ENCODE measurements at regions not wholly inside any gene's neighbourhood (a gene's known extent, or its start where the extent isn't known, plus 50 kb on each side); places are given as distances from the start of the nearest gene placed in this dataset.

- no CpG with 5 or more reads among the region's 3 CpGs for WGBS (ENCODE audit: insufficient coverage)
- Histone ChIP-seq H3K36me3 (replicated peaks in 1 of 2; ENCODE audit: control insufficient read depth in 1 of 2, insufficient read depth in 2 of 2, low read length in 2 of 2) (no peaks in the 10 kb centered on the region), H3K27me3 (ENCODE audit: control insufficient read depth in 2 of 2, insufficient read depth in 2 of 2, low read length in 2 of 2) (no peaks in the 10 kb centered on the region), H4K20me1 (ENCODE audit: insufficient read depth, low read length) (no peaks in the 10 kb centered on the region), H3K27ac (ENCODE audit: low read depth in 1 of 2, low read length in 2 of 2) (no peak overlapping the region), H3K4me3 (replicated peaks in 1 of 3; ENCODE audit: low read depth in 2 of 3, low read length in 3 of 3) (no peak overlapping the region), H3K9me3 (replicated peaks in 1 of 2; ENCODE audit: control insufficient read depth in 1 of 2, insufficient read depth in 1 of 2, low read length in 2 of 2) (no peaks in the 10 kb centered on the region), H3K4me1 (ENCODE audit: control insufficient read depth in 1 of 2, insufficient read depth in 2 of 2, low read length in 2 of 2) (no peaks in the 10 kb centered on the region), H3K79me2 (ENCODE audit: insufficient read depth, low read length) (no peaks in the 10 kb centered on the region), H3K9ac (ENCODE audit: insufficient read depth, low read length, poor library complexity, severe bottlenecking) (no peak overlapping the region), H2AFZ (ENCODE audit: insufficient read depth, low read depth, low read length, poor library complexity, severe bottlenecking) (no peak overlapping the region), H3K4me2 (replicated peaks; ENCODE audit: extremely low read depth, low read length, poor library complexity, severe bottlenecking) (no peak overlapping the region)
- Mint-ChIP-seq H3K36me3 (no peaks in the 10 kb centered on the region), H3K9me3 (peaks cover 0 to 3% (median 2%) of the 10 kb centered on the region in 7 donors), H3K4me1 (no peaks in the 10 kb centered on the region), H3K27me3 (ENCODE audit: low read depth in 3 of 3) (peaks cover 0 to 3% (median 2%) of the 10 kb centered on the region in 3 donors), H3K4me3 (no peak overlapping the region), H3K27ac (no peak overlapping the region)
- intact Hi-C loops (cut with micrococcal nuclease): no loop called here
- DNase-seq: no peak
- TF ChIP-seq CTCF (IDR thresholded peaks at IDR 0.05): no peak
Measured at GRCh38 chr20:39600871-39601270, 638.7 kb downstream of the DHX35 start.

DNA sequence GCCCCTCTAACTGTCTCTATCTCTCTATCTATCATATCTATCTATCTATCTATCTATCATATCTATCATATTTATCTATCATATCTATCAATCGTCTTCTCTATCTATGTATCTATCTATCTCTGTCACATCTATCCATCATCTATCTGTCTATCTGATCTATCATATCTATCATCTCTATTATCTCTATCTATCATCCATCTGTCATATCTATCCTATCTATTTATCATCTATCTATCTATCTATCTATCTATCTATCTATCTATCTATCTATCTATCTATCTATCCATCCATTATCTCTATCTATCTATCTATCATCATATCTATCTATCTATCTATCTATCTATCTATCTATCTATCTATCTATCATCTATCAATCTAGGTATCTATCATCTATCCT lies 638.0 kb downstream of the DHX35 start:
- H3K27me3 Mint-ChIP-seq (ENCODE audit: low read depth in 3 of 3): peaks cover 0 to 3% (median 2%) of the 10 kb centered on the region in 3 donors
- Histone ChIP-seq H3K9ac (ENCODE audit: insufficient read depth, low read length, poor library complexity, severe bottlenecking) (no peak overlapping the region), H3K9me3 (replicated peaks in 1 of 2; ENCODE audit: control insufficient read depth in 1 of 2, insufficient read depth in 1 of 2, low read length in 2 of 2) (no peaks in the 10 kb centered on the region), H3K4me2 (replicated peaks; ENCODE audit: extremely low read depth, low read length, poor library complexity, severe bottlenecking) (no peak overlapping the region), H3K36me3 (replicated peaks in 1 of 2; ENCODE audit: control insufficient read depth in 1 of 2, insufficient read depth in 2 of 2, low read length in 2 of 2) (no peaks in the 10 kb centered on the region), H4K20me1 (ENCODE audit: insufficient read depth, low read length) (no peaks in the 10 kb centered on the region), H3K27ac (ENCODE audit: low read depth in 1 of 2, low read length in 2 of 2) (no peak overlapping the region), H3K4me3 (replicated peaks in 1 of 3; ENCODE audit: low read depth in 2 of 3, low read length in 3 of 3) (no peak overlapping the region), H3K79me2 (ENCODE audit: insufficient read depth, low read length) (no peaks in the 10 kb centered on the region), H3K4me1 (ENCODE audit: control insufficient read depth in 1 of 2, insufficient read depth in 2 of 2, low read length in 2 of 2) (no peaks in the 10 kb centered on the region), H2AFZ (ENCODE audit: insufficient read depth, low read depth, low read length, poor library complexity, severe bottlenecking) (no peak overlapping the region), H3K27me3 (ENCODE audit: control insufficient read depth in 2 of 2, insufficient read depth in 2 of 2, low read length in 2 of 2) (no peaks in the 10 kb centered on the region)
- intact Hi-C loops (cut with micrococcal nuclease): no loop called here
- H3K27ac Mint-ChIP-seq: no peak overlapping the region
- H3K4me3 Mint-ChIP-seq: no peak overlapping the region
- H3K4me1 Mint-ChIP-seq: no peaks in the 10 kb centered on the region
- WGBS (ENCODE audit: insufficient coverage): no CpG with 5 or more reads among the region's 1 CpG
- DNase-seq: no peak
- H3K36me3 Mint-ChIP-seq: no peaks in the 10 kb centered on the region
- H3K9me3 Mint-ChIP-seq: peaks cover 0 to 3% (median 1%) of the 10 kb centered on the region in 7 donors
- no peak for TF ChIP-seq CTCF (IDR thresholded peaks at IDR 0.05)
